ENCODE measurements at regions not wholly inside any gene's neighbourhood (a gene's known extent, or its start where the extent isn't known, plus 50 kb on each side); places are given as distances from the start of the nearest gene placed in this dataset.

DNA sequence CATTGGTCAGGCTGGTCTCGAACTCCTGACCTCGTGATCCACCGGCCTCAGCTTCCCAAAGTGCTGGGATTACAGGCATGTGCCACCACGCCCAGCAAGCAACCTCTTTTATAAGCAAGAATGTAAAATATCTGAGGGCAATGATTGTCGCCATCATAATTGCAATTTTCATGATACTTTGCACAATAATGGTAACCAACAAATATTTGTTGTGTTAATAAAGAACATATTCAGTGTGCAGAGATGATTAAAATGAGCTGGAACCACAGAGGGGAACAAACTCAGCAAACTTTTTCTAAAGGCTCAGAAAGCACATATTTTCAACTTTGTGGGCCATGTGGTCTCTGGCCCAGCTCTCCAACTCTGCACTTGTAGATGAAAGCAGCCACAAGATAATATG is 115.2 kb upstream of the SIX2 start:
- no peak overlapping the region for H3K4me3 ChIP-seq (ENCODE audit: low read depth, low read length)
- TF ChIP-seq, protein P1, sequence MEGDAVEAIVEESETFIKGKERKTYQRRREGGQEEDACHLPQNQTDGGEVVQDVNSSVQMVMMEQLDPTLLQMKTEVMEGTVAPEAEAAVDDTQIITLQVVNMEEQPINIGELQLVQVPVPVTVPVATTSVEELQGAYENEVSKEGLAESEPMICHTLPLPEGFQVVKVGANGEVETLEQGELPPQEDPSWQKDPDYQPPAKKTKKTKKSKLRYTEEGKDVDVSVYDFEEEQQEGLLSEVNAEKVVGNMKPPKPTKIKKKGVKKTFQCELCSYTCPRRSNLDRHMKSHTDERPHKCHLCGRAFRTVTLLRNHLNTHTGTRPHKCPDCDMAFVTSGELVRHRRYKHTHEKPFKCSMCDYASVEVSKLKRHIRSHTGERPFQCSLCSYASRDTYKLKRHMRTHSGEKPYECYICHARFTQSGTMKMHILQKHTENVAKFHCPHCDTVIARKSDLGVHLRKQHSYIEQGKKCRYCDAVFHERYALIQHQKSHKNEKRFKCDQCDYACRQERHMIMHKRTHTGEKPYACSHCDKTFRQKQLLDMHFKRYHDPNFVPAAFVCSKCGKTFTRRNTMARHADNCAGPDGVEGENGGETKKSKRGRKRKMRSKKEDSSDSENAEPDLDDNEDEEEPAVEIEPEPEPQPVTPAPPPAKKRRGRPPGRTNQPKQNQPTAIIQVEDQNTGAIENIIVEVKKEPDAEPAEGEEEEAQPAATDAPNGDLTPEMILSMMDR (IDR thresholded peaks at IDR 0.05; ENCODE audit: low read depth, low read length) = no peak
- TF ChIP-seq POLR2A (IDR thresholded peaks at IDR 0.05; ENCODE audit: extremely low read depth, insufficient read length) (no peak), MYC (IDR thresholded peaks at IDR 0.05; ENCODE audit: low read depth, low read length) (no peak)
- TF ChIP-seq, protein P2, sequence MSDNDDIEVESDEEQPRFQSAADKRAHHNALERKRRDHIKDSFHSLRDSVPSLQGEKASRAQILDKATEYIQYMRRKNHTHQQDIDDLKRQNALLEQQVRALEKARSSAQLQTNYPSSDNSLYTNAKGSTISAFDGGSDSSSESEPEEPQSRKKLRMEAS (IDR thresholded peaks at IDR 0.05; ENCODE audit: low read depth, low read length) = no peak
- DNase-seq (ENCODE audit: low read depth) = no peak

DNA sequence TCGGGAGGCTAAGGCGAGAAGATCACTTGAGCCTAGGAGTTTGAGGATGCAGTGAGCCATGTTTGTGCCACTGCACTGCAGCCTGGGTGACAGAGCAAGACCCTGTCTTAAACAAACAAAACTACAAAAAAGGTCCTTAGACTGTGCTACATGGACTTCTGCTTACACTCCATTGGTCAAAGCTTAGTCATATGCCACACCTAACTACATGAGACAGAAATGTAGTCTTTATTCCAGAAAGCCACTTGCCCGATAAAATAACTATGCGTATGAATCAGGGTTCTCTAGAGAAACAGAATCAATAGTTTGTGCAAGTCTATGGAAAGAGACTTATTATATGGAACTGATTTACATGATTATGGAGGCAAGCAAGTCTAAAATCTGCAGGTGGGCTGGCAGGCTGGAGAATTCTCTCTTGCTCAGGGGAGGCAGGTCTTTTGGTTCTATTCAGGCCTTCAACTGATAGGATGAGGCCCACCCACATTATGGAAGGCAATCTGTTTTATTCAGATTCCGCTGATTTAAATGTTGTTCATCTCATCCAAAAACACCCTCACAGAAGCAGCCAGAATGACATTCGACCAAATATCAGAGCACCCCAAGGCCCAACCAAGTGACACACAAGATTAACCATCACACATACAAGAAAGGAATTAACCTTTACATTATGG is 114.4 kb upstream of the SIX2 start:
- H3K4me3 ChIP-seq (ENCODE audit: low read depth, low read length) = no peak overlapping the region
- DNase-seq (ENCODE audit: low read depth) = no peak
- TF ChIP-seq POLR2A (IDR thresholded peaks at IDR 0.05; ENCODE audit: extremely low read depth, insufficient read length) (no peak), MYC (IDR thresholded peaks at IDR 0.05; ENCODE audit: low read depth, low read length) (no peak)
- TF ChIP-seq, protein P2 (IDR thresholded peaks at IDR 0.05; ENCODE audit: low read depth, low read length) = no peak
- TF ChIP-seq, protein P1 (IDR thresholded peaks at IDR 0.05; ENCODE audit: low read depth, low read length) = no peak

DNA sequence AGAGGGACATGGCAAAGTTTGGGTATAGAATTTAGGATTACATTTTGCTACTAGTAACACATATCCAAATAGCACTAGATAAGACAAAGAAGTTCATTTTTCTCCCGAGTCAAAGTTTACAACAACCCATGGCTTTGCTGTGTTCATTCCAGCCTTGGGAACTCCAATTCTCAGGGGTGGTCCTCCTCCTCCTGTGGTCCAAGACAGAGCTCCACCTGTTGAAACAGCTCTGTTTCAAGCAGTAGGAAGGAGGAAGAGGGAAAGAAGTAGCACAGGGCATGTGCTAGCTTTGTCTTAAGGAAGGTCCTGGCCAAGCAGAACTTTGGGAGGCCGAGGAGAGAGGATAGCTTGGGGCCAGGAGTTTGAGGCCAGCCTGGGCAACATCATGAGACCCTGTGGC is 113.8 kb upstream of the SIX2 start:
- no peak for TF ChIP-seq POLR2A (IDR thresholded peaks at IDR 0.05; ENCODE audit: extremely low read depth, insufficient read length)
- TF ChIP-seq MYC (IDR thresholded peaks at IDR 0.05; ENCODE audit: low read depth, low read length) = no peak
- TF ChIP-seq, protein P1 (IDR thresholded peaks at IDR 0.05; ENCODE audit: low read depth, low read length) = no peak
- TF ChIP-seq, protein P2 (IDR thresholded peaks at IDR 0.05; ENCODE audit: low read depth, low read length) = no peak
- no peak overlapping the region for H3K4me3 ChIP-seq (ENCODE audit: low read depth, low read length)
- DNase-seq (ENCODE audit: low read depth) = no peak

DNA sequence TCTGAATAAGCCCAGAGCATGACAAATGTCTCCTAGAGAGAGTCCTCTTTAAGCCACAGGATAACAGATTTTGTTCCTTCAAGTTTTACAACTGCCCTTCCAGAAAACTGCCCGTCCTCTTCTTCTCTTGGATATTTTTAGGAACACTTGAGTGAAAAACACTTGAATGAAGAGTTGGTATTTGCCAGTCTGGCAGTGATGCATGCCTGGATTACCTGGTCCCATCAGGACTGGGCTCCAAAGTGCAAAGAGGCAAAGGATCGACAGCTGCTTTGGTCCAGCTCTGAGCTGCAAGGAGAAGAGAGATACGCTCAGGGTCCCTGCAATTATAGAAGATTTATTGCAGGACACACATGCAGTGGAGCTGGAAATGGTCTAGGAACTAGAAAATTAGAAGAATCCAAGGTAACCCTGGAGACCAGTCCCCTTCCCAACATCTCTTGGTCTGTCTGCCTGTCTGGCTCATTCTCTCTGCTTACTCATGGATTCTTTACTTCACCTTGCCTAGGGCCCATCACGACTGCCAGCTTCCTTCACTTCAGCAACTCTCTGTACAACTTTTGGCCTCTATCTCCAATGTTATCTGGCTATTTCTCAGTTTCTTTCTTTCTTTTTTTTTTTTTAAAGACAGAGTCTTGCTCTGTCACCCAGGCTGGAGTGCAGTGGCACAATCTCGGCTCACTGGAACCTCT is 112.1 kb upstream of the SIX2 start:
- no peak for DNase-seq (ENCODE audit: low read depth)
- TF ChIP-seq, protein P2 (IDR thresholded peaks at IDR 0.05; ENCODE audit: low read depth, low read length) = no peak
- no peak for TF ChIP-seq MYC (IDR thresholded peaks at IDR 0.05; ENCODE audit: low read depth, low read length)
- TF ChIP-seq POLR2A (IDR thresholded peaks at IDR 0.05; ENCODE audit: extremely low read depth, insufficient read length) = no peak
- TF ChIP-seq, protein P1 (IDR thresholded peaks at IDR 0.05; ENCODE audit: low read depth, low read length) = no peak
- no peak overlapping the region for H3K4me3 ChIP-seq (ENCODE audit: low read depth, low read length)

DNA sequence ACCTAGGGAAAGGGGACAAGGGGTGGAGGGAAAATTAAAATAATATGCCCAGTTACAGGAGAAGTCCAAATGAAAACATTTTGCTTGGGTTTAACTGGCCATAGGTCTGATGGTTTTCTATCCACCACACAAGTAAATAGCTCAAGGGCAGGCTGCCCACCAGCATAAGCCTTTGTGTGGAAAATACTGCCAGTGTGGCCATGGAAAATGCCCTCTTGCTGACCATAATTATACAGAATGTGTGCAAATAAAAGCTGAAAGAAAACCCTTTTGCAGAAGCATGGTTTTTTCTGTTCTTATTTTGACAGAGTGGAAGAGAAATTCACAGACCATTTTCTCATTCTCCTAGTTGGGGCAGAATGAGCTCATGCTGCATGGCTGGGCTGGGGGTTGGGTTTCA is 111.3 kb upstream of the SIX2 start:
- no peak overlapping the region for H3K4me3 ChIP-seq (ENCODE audit: low read depth, low read length)
- DNase-seq (ENCODE audit: low read depth) = no peak
- no peak for TF ChIP-seq POLR2A (IDR thresholded peaks at IDR 0.05; ENCODE audit: extremely low read depth, insufficient read length)
- no peak for TF ChIP-seq MYC (IDR thresholded peaks at IDR 0.05; ENCODE audit: low read depth, low read length)
- TF ChIP-seq, protein P2 (IDR thresholded peaks at IDR 0.05; ENCODE audit: low read depth, low read length) = no peak

DNA sequence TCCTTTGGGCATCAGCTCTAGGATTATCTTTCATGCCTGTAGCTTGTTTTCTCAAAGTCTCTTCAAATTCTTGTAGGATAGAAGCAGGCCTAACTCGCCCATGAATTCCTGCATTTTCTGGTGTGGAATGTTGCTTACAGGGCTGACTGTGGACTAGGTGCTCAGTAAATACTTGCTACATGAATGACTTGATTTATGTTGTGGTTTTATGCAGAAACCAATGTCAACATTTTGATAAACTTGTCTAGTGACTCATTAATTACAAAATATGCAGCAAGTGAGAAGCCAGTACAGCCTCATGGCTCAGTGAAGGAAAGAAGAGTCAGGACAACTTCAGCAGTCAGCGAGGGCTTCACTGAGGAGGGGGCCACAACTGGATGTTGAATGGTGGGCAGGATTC is 110.6 kb upstream of the SIX2 start:
- no peak for DNase-seq (ENCODE audit: low read depth)
- H3K4me3 ChIP-seq (ENCODE audit: low read depth, low read length) = no peak overlapping the region
- no peak for TF ChIP-seq MYC (IDR thresholded peaks at IDR 0.05; ENCODE audit: low read depth, low read length)
- TF ChIP-seq POLR2A (IDR thresholded peaks at IDR 0.05; ENCODE audit: extremely low read depth, insufficient read length) = no peak
- TF ChIP-seq, protein P1 (IDR thresholded peaks at IDR 0.05; ENCODE audit: low read depth, low read length) = no peak
- TF ChIP-seq, protein P2 (IDR thresholded peaks at IDR 0.05; ENCODE audit: low read depth, low read length) = no peak

Measured in NB4 (cell line).